ENCODE measurements at regions not wholly inside any gene's neighbourhood (a gene's known extent, or its start where the extent isn't known, plus 50 kb on each side); places are given as distances from the start of the nearest gene placed in this dataset.
"Not testable (repeated sequence)": the region's sequence is repeated elsewhere in the genome, so short reads cannot be mapped to it uniquely, and the experiment has no call there.

- H4K20me1 ChIP-seq (ENCODE audit: insufficient read depth); H3K4me3 ChIP-seq (ENCODE audit: low read depth in 2 of 2, low read length in 1 of 2); H3K9me2 ChIP-seq; H3K36me3 ChIP-seq (replicated peaks in 1 of 2; ENCODE audit: control insufficient read depth in 1 of 2, insufficient read depth in 2 of 2, low read length in 1 of 2); POLR2A ChIA-PET; H3K79me2 ChIP-seq (ENCODE audit: insufficient read depth); CTCF ChIA-PET; H3F3A ChIP-seq (replicated peaks; ENCODE audit: insufficient read depth); H2AFZ ChIP-seq (ENCODE audit: low read depth); H3K4me2 ChIP-seq; H3K4me1 ChIP-seq (ENCODE audit: control insufficient read depth in 1 of 2, insufficient read depth in 2 of 2, low read depth in 1 of 2, low read length in 1 of 2); H3K27ac ChIP-seq (ENCODE audit: low read depth in 2 of 2, low read length in 1 of 2); H3K9ac ChIP-seq; DNase-seq; H3K9me3 ChIP-seq; H3K27me3 ChIP-seq (ENCODE audit: insufficient read depth): not testable (repeated sequence)
- 94% methylated on average over 1 of the region's 1 CpG for WGBS (ENCODE audit: low lambda C conversion rate)
- peak; percentile 43; the same call in 1 of the 2 replicates for TF ChIP-seq JUND (IDR thresholded peaks at IDR 0.05)
- TF ChIP-seq FOSL2 (IDR thresholded peaks at IDR 0.05; ENCODE audit: borderline replicate concordance, low read depth), result peak; percentile 36; the same call in 1 of the 2 replicates
Measured at GRCh38 chr7:32779895-32780294, 111.7 kb downstream of the KBTBD2 start.

GRCh38 chr7:32779167-32779566 is 112.4 kb downstream of the KBTBD2 start:
- H3F3A ChIP-seq (replicated peaks; ENCODE audit: insufficient read depth), result peaks cover 7% of the 10 kb centered on the region
- no peaks in the 10 kb centered on the region for H3K79me2 ChIP-seq (ENCODE audit: insufficient read depth)
- H3K9ac ChIP-seq, result no peak overlapping the region
- 38% methylated on average over 1 of the region's 1 CpG for WGBS (ENCODE audit: low lambda C conversion rate)
- TF ChIP-seq SIN3A (IDR thresholded peaks at IDR 0.05; ENCODE audit: borderline replicate concordance, low read depth, low read length), result no peak
- TF ChIP-seq FOXJ3 (CRISPR knock-in tag; IDR thresholded peaks at IDR 0.05), result no peak
- H3K4me1 ChIP-seq (ENCODE audit: control insufficient read depth in 1 of 2, insufficient read depth in 2 of 2, low read depth in 1 of 2, low read length in 1 of 2), result peaks cover 0 to 9% of the 10 kb centered on the region in 2 experiments; a peak in 2 of 4 replicates
- H3K36me3 ChIP-seq (replicated peaks in 1 of 2; ENCODE audit: control insufficient read depth in 1 of 2, insufficient read depth in 2 of 2, low read length in 1 of 2), result no peaks in the 10 kb centered on the region
- no peaks in the 10 kb centered on the region for H3K27me3 ChIP-seq (ENCODE audit: insufficient read depth)
- no peak overlapping the region for H3K27ac ChIP-seq (ENCODE audit: low read depth in 2 of 2, low read length in 1 of 2)
- no peak for DNase-seq
- no peaks in the 10 kb centered on the region for H3K9me2 ChIP-seq
- no peaks in the 10 kb centered on the region for H4K20me1 ChIP-seq (ENCODE audit: insufficient read depth)
- ChIA-PET POLR2A (no interaction called here), CTCF (no interaction called here)
- no peak overlapping the region for H3K4me2 ChIP-seq
- H2AFZ ChIP-seq (ENCODE audit: low read depth), result no peak overlapping the region
- no peak overlapping the region for H3K4me3 ChIP-seq (ENCODE audit: low read depth in 2 of 2, low read length in 1 of 2)
- no peaks in the 10 kb centered on the region for H3K9me3 ChIP-seq

GRCh38 chr7:32777041-32777666 is 114.4 kb downstream of the KBTBD2 start:
- POLR2A ChIA-PET; H3K9ac ChIP-seq; H3K79me2 ChIP-seq (ENCODE audit: insufficient read depth); H3K27me3 ChIP-seq (ENCODE audit: insufficient read depth); H3K36me3 ChIP-seq (replicated peaks in 1 of 2; ENCODE audit: control insufficient read depth in 1 of 2, insufficient read depth in 2 of 2, low read length in 1 of 2); H4K20me1 ChIP-seq (ENCODE audit: insufficient read depth); DNase-seq; H3K9me3 ChIP-seq; H3K9me2 ChIP-seq; H3K4me3 ChIP-seq (ENCODE audit: low read depth in 2 of 2, low read length in 1 of 2); H2AFZ ChIP-seq (ENCODE audit: low read depth); H3F3A ChIP-seq (replicated peaks; ENCODE audit: insufficient read depth); H3K4me1 ChIP-seq (ENCODE audit: control insufficient read depth in 1 of 2, insufficient read depth in 2 of 2, low read depth in 1 of 2, low read length in 1 of 2); H3K4me2 ChIP-seq: not testable (repeated sequence)
- WGBS (ENCODE audit: low lambda C conversion rate), result 75% methylated on average over 4 of the region's 4 CpGs
- CTCF ChIA-PET, result interaction anchor here (0.9 to 1.1 kb wide), 3 partner anchors 22 to 30 kb away, joined by 3 read pairs; no protein-coding TSS in a partner anchor
- peak overlapping the region in 1 of 2 experiments; percentile 11; a peak in 1 of 4 replicates for H3K27ac ChIP-seq (ENCODE audit: low read depth in 2 of 2, low read length in 1 of 2)
- peak; percentile 73; the same call in 1 of the 2 replicates for TF ChIP-seq FOSL2 (IDR thresholded peaks at IDR 0.05; ENCODE audit: borderline replicate concordance, low read depth)
- peak; percentile 24; the same call in 1 of the 2 replicates for TF ChIP-seq RXRA (IDR thresholded peaks at IDR 0.05; ENCODE audit: borderline replicate concordance, low read depth)
- TF ChIP-seq EP300 (IDR thresholded peaks at IDR 0.05; ENCODE audit: borderline replicate concordance in 1 of 2, low read depth in 1 of 2, low read length in 1 of 2), result peak in 1 of 2 experiments; percentile 35; a peak in 1 of 4 replicates
- TF ChIP-seq NFIC (IDR thresholded peaks at IDR 0.05; ENCODE audit: borderline replicate concordance), result 0 out of 2 replicates have a peak, but pooled peaks have one; percentile 16
- TF ChIP-seq PBX3 (IDR thresholded peaks at IDR 0.05), result peak; percentile 91
- peak; percentile 48 for TF ChIP-seq JUND (IDR thresholded peaks at IDR 0.05)
- peak; percentile 38; the same call in 1 of the 2 replicates for TF ChIP-seq TCF12 (IDR thresholded peaks at IDR 0.05)

GRCh38 chr7:32776318-32776717 is 115.2 kb downstream of the KBTBD2 start:
- H3K36me3 ChIP-seq (replicated peaks in 1 of 2; ENCODE audit: control insufficient read depth in 1 of 2, insufficient read depth in 2 of 2, low read length in 1 of 2); H4K20me1 ChIP-seq (ENCODE audit: insufficient read depth); H3K27me3 ChIP-seq (ENCODE audit: insufficient read depth); H3F3A ChIP-seq (replicated peaks; ENCODE audit: insufficient read depth); H3K9me3 ChIP-seq; H3K9me2 ChIP-seq; H2AFZ ChIP-seq (ENCODE audit: low read depth); H3K4me2 ChIP-seq; POLR2A ChIA-PET; H3K4me3 ChIP-seq (ENCODE audit: low read depth in 2 of 2, low read length in 1 of 2); DNase-seq; H3K79me2 ChIP-seq (ENCODE audit: insufficient read depth); H3K4me1 ChIP-seq (ENCODE audit: control insufficient read depth in 1 of 2, insufficient read depth in 2 of 2, low read depth in 1 of 2, low read length in 1 of 2); H3K27ac ChIP-seq (ENCODE audit: low read depth in 2 of 2, low read length in 1 of 2); H3K9ac ChIP-seq: not testable (repeated sequence)
- CTCF ChIA-PET, result interaction anchor here (1.7 kb wide), 1 partner anchor 11 kb away, joined by 5 read pairs; no protein-coding TSS in a partner anchor
- WGBS (ENCODE audit: low lambda C conversion rate), result 87% methylated on average over 2 of the region's 3 CpGs

GRCh38 chr7:32775809-32776208 is 115.8 kb downstream of the KBTBD2 start:
- H2AFZ ChIP-seq (ENCODE audit: low read depth); H3K4me1 ChIP-seq (ENCODE audit: control insufficient read depth in 1 of 2, insufficient read depth in 2 of 2, low read depth in 1 of 2, low read length in 1 of 2); H4K20me1 ChIP-seq (ENCODE audit: insufficient read depth); POLR2A ChIA-PET; H3K79me2 ChIP-seq (ENCODE audit: insufficient read depth); DNase-seq; H3K9me3 ChIP-seq; H3K9me2 ChIP-seq; H3F3A ChIP-seq (replicated peaks; ENCODE audit: insufficient read depth); H3K4me2 ChIP-seq; H3K36me3 ChIP-seq (replicated peaks in 1 of 2; ENCODE audit: control insufficient read depth in 1 of 2, insufficient read depth in 2 of 2, low read length in 1 of 2); H3K27me3 ChIP-seq (ENCODE audit: insufficient read depth); H3K4me3 ChIP-seq (ENCODE audit: low read depth in 2 of 2, low read length in 1 of 2); H3K9ac ChIP-seq; H3K27ac ChIP-seq (ENCODE audit: low read depth in 2 of 2, low read length in 1 of 2): not testable (repeated sequence)
- CTCF ChIA-PET, result interaction anchor here (1.7 kb wide), 1 partner anchor 11 kb away, joined by 5 read pairs; no protein-coding TSS in a partner anchor
- 61% methylated on average over 3 of the region's 4 CpGs for WGBS (ENCODE audit: low lambda C conversion rate)
